ENCODE measurements at regions not wholly inside any gene's neighbourhood (a gene's known extent, or its start where the extent isn't known, plus 50 kb on each side); places are given as distances from the start of the nearest gene placed in this dataset.

DNA sequence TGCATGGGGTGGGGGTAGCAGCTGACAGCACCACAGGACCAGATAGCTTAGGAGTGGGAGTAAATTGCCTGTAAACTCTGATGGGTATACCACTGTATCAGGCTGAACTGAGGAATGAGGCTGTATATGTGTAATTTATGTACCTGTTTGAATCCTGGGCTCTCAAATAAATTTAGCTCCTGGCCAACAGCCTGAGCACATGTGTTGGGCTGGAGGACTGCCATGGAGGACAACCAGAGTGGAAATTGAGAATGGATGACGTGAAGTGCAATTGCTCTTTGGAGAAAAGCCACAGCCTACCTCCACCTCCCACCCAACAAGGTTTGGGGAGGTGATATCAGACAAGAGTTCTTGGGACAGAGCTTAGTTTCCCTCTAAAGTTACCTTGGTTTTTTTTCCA lies 328.6 kb upstream of the PROK2 start:
- TF ChIP-seq, protein P1, sequence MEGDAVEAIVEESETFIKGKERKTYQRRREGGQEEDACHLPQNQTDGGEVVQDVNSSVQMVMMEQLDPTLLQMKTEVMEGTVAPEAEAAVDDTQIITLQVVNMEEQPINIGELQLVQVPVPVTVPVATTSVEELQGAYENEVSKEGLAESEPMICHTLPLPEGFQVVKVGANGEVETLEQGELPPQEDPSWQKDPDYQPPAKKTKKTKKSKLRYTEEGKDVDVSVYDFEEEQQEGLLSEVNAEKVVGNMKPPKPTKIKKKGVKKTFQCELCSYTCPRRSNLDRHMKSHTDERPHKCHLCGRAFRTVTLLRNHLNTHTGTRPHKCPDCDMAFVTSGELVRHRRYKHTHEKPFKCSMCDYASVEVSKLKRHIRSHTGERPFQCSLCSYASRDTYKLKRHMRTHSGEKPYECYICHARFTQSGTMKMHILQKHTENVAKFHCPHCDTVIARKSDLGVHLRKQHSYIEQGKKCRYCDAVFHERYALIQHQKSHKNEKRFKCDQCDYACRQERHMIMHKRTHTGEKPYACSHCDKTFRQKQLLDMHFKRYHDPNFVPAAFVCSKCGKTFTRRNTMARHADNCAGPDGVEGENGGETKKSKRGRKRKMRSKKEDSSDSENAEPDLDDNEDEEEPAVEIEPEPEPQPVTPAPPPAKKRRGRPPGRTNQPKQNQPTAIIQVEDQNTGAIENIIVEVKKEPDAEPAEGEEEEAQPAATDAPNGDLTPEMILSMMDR (IDR thresholded peaks at IDR 0.05) = no peak
- TF ChIP-seq POLR2A (IDR thresholded peaks at IDR 0.05) = no peak
- TF ChIP-seq POLR2AphosphoS5 (IDR thresholded peaks at IDR 0.05) = no peak
